ENCODE measurements at regions not wholly inside any gene's neighbourhood (a gene's known extent, or its start where the extent isn't known, plus 50 kb on each side); places are given as distances from the start of the nearest gene placed in this dataset.

GRCh38 chr6:15148356-15148946, 97.4 kb upstream of the JARID2 start:
- H3K79me1 ChIP-seq (ENCODE audit: low read depth, low read length), result no peaks in the 10 kb centered on the region
- WGBS, 2 donors (ENCODE audit: extremely low coverage in 2 of 2, insufficient read length in 2 of 2, insufficient replicate concordance in 1 of 2), result no CpG with 5 or more reads among the region's 8 CpGs

GRCh38 chr6:15150207-15150606, 95.7 kb upstream of the JARID2 start:
- H3K18ac ChIP-seq (ENCODE audit: low read length), result no peak overlapping the region
- H3K9ac ChIP-seq (ENCODE audit: low read depth, low read length, poor library complexity), result no peak overlapping the region
- WGBS, 2 donors (ENCODE audit: extremely low coverage in 2 of 2, insufficient read length in 2 of 2, insufficient replicate concordance in 1 of 2), result no CpG with 5 or more reads among the region's 2 CpGs
- H3K27me3 ChIP-seq (ENCODE audit: control insufficient read depth in 3 of 3, insufficient read depth in 3 of 3, low read depth in 1 of 3, low read length in 3 of 3), result peaks cover 0 to 5% (median 0%) of the 10 kb centered on the region in 3 experiments
- H2BK5ac ChIP-seq (ENCODE audit: low read length), result no peak overlapping the region
- H3K4ac ChIP-seq (ENCODE audit: low read length), result no peak overlapping the region
- no peak overlapping the region for H2BK12ac ChIP-seq (ENCODE audit: low read length)
- no peak overlapping the region for H4K91ac ChIP-seq (ENCODE audit: low read depth, low read length, poor library complexity)
- H3K23ac ChIP-seq (ENCODE audit: low read depth, low read length, poor library complexity), result no peak overlapping the region
- H3K4me1 ChIP-seq (ENCODE audit: control insufficient read depth in 2 of 2, insufficient read depth in 1 of 2, low read depth in 1 of 2, low read length in 2 of 2), result peaks cover 0 to 6% of the 10 kb centered on the region in 2 donors
- H3K27ac ChIP-seq (replicated peaks; ENCODE audit: low read length), result no peak overlapping the region
- H3K79me1 ChIP-seq (ENCODE audit: low read depth, low read length), result no peaks in the 10 kb centered on the region
- no peak for DNase-seq (ENCODE audit: low spot score)
- no peak overlapping the region for H2AK5ac ChIP-seq (ENCODE audit: low read depth, low read length)
- H3K36me3 ChIP-seq (replicated peaks in 1 of 2; ENCODE audit: control insufficient read depth in 2 of 2, insufficient read depth in 2 of 2, low read length in 2 of 2), result no peaks in the 10 kb centered on the region
- no peak overlapping the region for H2AFZ ChIP-seq (ENCODE audit: low read length)
- no peak overlapping the region for H3K14ac ChIP-seq (ENCODE audit: low read length)
- H3K9me3 ChIP-seq (replicated peaks in 1 of 2; ENCODE audit: control insufficient read depth in 2 of 2, insufficient read depth in 1 of 2, low read depth in 1 of 2, low read length in 2 of 2), result no peaks in the 10 kb centered on the region
- no peak overlapping the region for H2BK120ac ChIP-seq (ENCODE audit: low read depth, low read length)
- H2BK15ac ChIP-seq (ENCODE audit: low read length), result no peak overlapping the region
- H3K4me2 ChIP-seq (ENCODE audit: insufficient read depth, low read length, poor library complexity, severe bottlenecking), result no peak overlapping the region
- H4K8ac ChIP-seq (ENCODE audit: low read depth, low read length), result no peak overlapping the region
- no peak overlapping the region for H3K4me3 ChIP-seq (ENCODE audit: low read length in 2 of 2)

More at GRCh38 chr6:15148356-15148946, 97.4 kb upstream of the JARID2 start:
- Histone ChIP-seq H3K23ac (ENCODE audit: low read depth, low read length, poor library complexity) (no peak overlapping the region), H3K4me1 (ENCODE audit: control insufficient read depth in 2 of 2, insufficient read depth in 1 of 2, low read depth in 1 of 2, low read length in 2 of 2) (peaks cover 0 to 6% of the 10 kb centered on the region in 2 donors), H3K14ac (ENCODE audit: low read length) (no peak overlapping the region), H3K36me3 (replicated peaks in 1 of 2; ENCODE audit: control insufficient read depth in 2 of 2, insufficient read depth in 2 of 2, low read length in 2 of 2) (no peaks in the 10 kb centered on the region), H4K8ac (ENCODE audit: low read depth, low read length) (no peak overlapping the region), H3K4me2 (ENCODE audit: insufficient read depth, low read length, poor library complexity, severe bottlenecking) (no peak overlapping the region), H2BK120ac (ENCODE audit: low read depth, low read length) (no peak overlapping the region), H3K4me3 (ENCODE audit: low read length in 2 of 2) (no peak overlapping the region), H4K91ac (ENCODE audit: low read depth, low read length, poor library complexity) (no peak overlapping the region), H2BK15ac (ENCODE audit: low read length) (no peak overlapping the region), H3K9me3 (replicated peaks in 1 of 2; ENCODE audit: control insufficient read depth in 2 of 2, insufficient read depth in 1 of 2, low read depth in 1 of 2, low read length in 2 of 2) (no peaks in the 10 kb centered on the region), H3K27me3 (ENCODE audit: control insufficient read depth in 3 of 3, insufficient read depth in 3 of 3, low read depth in 1 of 3, low read length in 3 of 3) (peaks cover 0 to 5% (median 0%) of the 10 kb centered on the region in 3 experiments), H3K18ac (ENCODE audit: low read length) (peak overlapping the region; percentile 4), H3K27ac (replicated peaks; ENCODE audit: low read length) (no peak overlapping the region), H2BK5ac (ENCODE audit: low read length) (no peak overlapping the region), H3K9ac (ENCODE audit: low read depth, low read length, poor library complexity) (no peak overlapping the region), H2AK5ac (ENCODE audit: low read depth, low read length) (no peak overlapping the region), H2AFZ (ENCODE audit: low read length) (no peak overlapping the region), H3K4ac (ENCODE audit: low read length) (no peak overlapping the region), H2BK12ac (ENCODE audit: low read length) (no peak overlapping the region)
- DNase-seq (ENCODE audit: low spot score), result no peak

GRCh38 chr6:15152700-15153099, 93.2 kb upstream of the JARID2 start:
- Histone ChIP-seq H3K4me3 (ENCODE audit: low read length in 2 of 2) (no peak overlapping the region), H2BK12ac (ENCODE audit: low read length) (no peak overlapping the region), H3K4ac (ENCODE audit: low read length) (no peak overlapping the region), H3K27me3 (ENCODE audit: control insufficient read depth in 3 of 3, insufficient read depth in 3 of 3, low read depth in 1 of 3, low read length in 3 of 3) (peaks cover 0 to 8% (median 0%) of the 10 kb centered on the region in 3 experiments), H4K8ac (ENCODE audit: low read depth, low read length) (no peak overlapping the region), H3K36me3 (replicated peaks in 1 of 2; ENCODE audit: control insufficient read depth in 2 of 2, insufficient read depth in 2 of 2, low read length in 2 of 2) (no peaks in the 10 kb centered on the region), H2AFZ (ENCODE audit: low read length) (no peak overlapping the region), H3K4me1 (ENCODE audit: control insufficient read depth in 2 of 2, insufficient read depth in 1 of 2, low read depth in 1 of 2, low read length in 2 of 2) (peaks cover 0 to 6% of the 10 kb centered on the region in 2 donors), H3K14ac (ENCODE audit: low read length) (no peak overlapping the region), H2BK15ac (ENCODE audit: low read length) (no peak overlapping the region), H3K18ac (ENCODE audit: low read length) (no peak overlapping the region), H3K9me3 (replicated peaks in 1 of 2; ENCODE audit: control insufficient read depth in 2 of 2, insufficient read depth in 1 of 2, low read depth in 1 of 2, low read length in 2 of 2) (no peaks in the 10 kb centered on the region), H2AK5ac (ENCODE audit: low read depth, low read length) (no peak overlapping the region), H3K27ac (replicated peaks; ENCODE audit: low read length) (no peak overlapping the region), H4K91ac (ENCODE audit: low read depth, low read length, poor library complexity) (no peak overlapping the region), H3K4me2 (ENCODE audit: insufficient read depth, low read length, poor library complexity, severe bottlenecking) (no peak overlapping the region), H3K23ac (ENCODE audit: low read depth, low read length, poor library complexity) (no peak overlapping the region), H3K79me1 (ENCODE audit: low read depth, low read length) (no peaks in the 10 kb centered on the region), H3K9ac (ENCODE audit: low read depth, low read length, poor library complexity) (no peak overlapping the region), H2BK5ac (ENCODE audit: low read length) (no peak overlapping the region), H2BK120ac (ENCODE audit: low read depth, low read length) (no peak overlapping the region)
- WGBS, 2 donors (ENCODE audit: extremely low coverage in 2 of 2, insufficient read length in 2 of 2, insufficient replicate concordance in 1 of 2), result no CpG with 5 or more reads among the region's 2 CpGs
- no peak for DNase-seq (ENCODE audit: low spot score)

- Histone ChIP-seq H2BK15ac (ENCODE audit: low read length) (no peak overlapping the region), H3K36me3 (replicated peaks in 1 of 2; ENCODE audit: control insufficient read depth in 2 of 2, insufficient read depth in 2 of 2, low read length in 2 of 2) (no peaks in the 10 kb centered on the region), H2BK120ac (ENCODE audit: low read depth, low read length) (no peak overlapping the region), H4K91ac (ENCODE audit: low read depth, low read length, poor library complexity) (no peak overlapping the region), H3K4me1 (ENCODE audit: control insufficient read depth in 2 of 2, insufficient read depth in 1 of 2, low read depth in 1 of 2, low read length in 2 of 2) (peaks cover 0 to 6% of the 10 kb centered on the region in 2 donors), H3K18ac (ENCODE audit: low read length) (no peak overlapping the region), H3K9me3 (replicated peaks in 1 of 2; ENCODE audit: control insufficient read depth in 2 of 2, insufficient read depth in 1 of 2, low read depth in 1 of 2, low read length in 2 of 2) (no peaks in the 10 kb centered on the region), H3K9ac (ENCODE audit: low read depth, low read length, poor library complexity) (no peak overlapping the region), H2BK5ac (ENCODE audit: low read length) (no peak overlapping the region), H3K4me3 (ENCODE audit: low read length in 2 of 2) (no peak overlapping the region), H3K14ac (ENCODE audit: low read length) (no peak overlapping the region), H3K4ac (ENCODE audit: low read length) (no peak overlapping the region), H2BK12ac (ENCODE audit: low read length) (no peak overlapping the region), H3K23ac (ENCODE audit: low read depth, low read length, poor library complexity) (no peak overlapping the region), H2AFZ (ENCODE audit: low read length) (no peak overlapping the region), H3K27ac (replicated peaks; ENCODE audit: low read length) (no peak overlapping the region), H3K79me1 (ENCODE audit: low read depth, low read length) (no peaks in the 10 kb centered on the region), H3K4me2 (ENCODE audit: insufficient read depth, low read length, poor library complexity, severe bottlenecking) (no peak overlapping the region), H3K27me3 (ENCODE audit: control insufficient read depth in 3 of 3, insufficient read depth in 3 of 3, low read depth in 1 of 3, low read length in 3 of 3) (peaks cover 0 to 5% (median 0%) of the 10 kb centered on the region in 3 experiments), H2AK5ac (ENCODE audit: low read depth, low read length) (no peak overlapping the region), H4K8ac (ENCODE audit: low read depth, low read length) (no peak overlapping the region)
- DNase-seq (ENCODE audit: low spot score), result no peak
- no CpG with 5 or more reads among the region's 7 CpGs for WGBS, 2 donors (ENCODE audit: extremely low coverage in 2 of 2, insufficient read length in 2 of 2, insufficient replicate concordance in 1 of 2)
Observed at GRCh38 chr6:15153191-15153590, 92.7 kb upstream of the JARID2 start.
